Neural progenitor cell (in vitro differentiated cells): ENCODE measurements at regions not wholly inside any gene's neighbourhood (a gene's known extent, or its start where the extent isn't known, plus 50 kb on each side); places are given as distances from the start of the nearest gene placed in this dataset.

ENCODE experiments used
- EZH2 ChIP-seq: fragments of 200-600 bp; sonication (generic); IDR thresholded peaks from 2 replicates; pipeline ENCODE4 v1.6.1; 2017; ENCODE audit warnings: antibody characterized with exemption, mild to moderate bottlenecking, moderate library complexity
- EZH2phosphoT487 ChIP-seq: fragments of 200-600 bp; sonication (generic); IDR thresholded peaks from 2 replicates; pipeline ENCODE4 v1.6.1; 2017; ENCODE audit warnings: antibody characterized with exemption
- TF ChIP-seq, protein P1 (sequence below): fragments of 200-600 bp; sonication (generic); IDR thresholded peaks from 2 replicates; pipeline ENCODE4 v1.5.1; 2017; ENCODE audit warnings: antibody characterized with exemption, mild to moderate bottlenecking

DNA sequence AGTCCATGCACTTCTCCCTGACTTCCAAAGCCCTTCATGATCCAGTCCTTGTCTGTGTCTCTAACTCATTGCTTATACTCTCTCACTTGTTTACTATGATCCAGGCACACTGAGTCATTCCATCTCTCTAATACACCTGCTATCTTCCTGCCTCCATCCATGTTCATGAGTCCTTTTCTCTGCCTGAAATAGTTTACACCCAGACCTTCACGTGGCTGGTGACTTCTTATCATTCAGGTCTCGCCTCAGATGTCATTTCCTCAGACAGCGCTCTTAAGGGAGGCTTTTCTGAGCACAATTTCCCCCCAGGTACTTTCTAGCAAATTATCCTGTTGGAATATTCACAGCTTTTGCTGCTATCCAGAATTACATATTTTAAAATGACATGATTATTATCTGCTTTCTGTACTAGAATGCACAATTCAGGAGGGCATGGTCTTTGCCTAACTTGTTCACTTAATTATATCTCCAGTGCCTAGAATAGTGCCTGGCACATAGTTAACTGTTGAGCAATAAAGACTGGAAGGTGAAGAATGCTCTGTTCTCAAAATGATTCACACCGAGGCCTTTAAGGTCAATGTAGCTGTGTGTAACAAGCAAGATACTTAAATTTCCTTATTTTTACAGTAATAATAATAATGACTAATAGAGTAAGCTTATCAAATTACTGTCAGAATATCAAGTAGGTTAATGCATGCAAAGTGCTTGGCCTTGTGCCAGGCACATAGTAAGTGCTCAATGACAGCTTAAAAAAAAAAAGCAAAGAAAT is 183.7 kb upstream of the SPRY2 start:
- TF ChIP-seq, protein P1, sequence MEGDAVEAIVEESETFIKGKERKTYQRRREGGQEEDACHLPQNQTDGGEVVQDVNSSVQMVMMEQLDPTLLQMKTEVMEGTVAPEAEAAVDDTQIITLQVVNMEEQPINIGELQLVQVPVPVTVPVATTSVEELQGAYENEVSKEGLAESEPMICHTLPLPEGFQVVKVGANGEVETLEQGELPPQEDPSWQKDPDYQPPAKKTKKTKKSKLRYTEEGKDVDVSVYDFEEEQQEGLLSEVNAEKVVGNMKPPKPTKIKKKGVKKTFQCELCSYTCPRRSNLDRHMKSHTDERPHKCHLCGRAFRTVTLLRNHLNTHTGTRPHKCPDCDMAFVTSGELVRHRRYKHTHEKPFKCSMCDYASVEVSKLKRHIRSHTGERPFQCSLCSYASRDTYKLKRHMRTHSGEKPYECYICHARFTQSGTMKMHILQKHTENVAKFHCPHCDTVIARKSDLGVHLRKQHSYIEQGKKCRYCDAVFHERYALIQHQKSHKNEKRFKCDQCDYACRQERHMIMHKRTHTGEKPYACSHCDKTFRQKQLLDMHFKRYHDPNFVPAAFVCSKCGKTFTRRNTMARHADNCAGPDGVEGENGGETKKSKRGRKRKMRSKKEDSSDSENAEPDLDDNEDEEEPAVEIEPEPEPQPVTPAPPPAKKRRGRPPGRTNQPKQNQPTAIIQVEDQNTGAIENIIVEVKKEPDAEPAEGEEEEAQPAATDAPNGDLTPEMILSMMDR: no peak
- TF ChIP-seq EZH2phosphoT487 (no peak), EZH2 (no peak)
